ENCODE measurements at regions not wholly inside any gene's neighbourhood (a gene's known extent, or its start where the extent isn't known, plus 50 kb on each side); places are given as distances from the start of the nearest gene placed in this dataset.

DNA sequence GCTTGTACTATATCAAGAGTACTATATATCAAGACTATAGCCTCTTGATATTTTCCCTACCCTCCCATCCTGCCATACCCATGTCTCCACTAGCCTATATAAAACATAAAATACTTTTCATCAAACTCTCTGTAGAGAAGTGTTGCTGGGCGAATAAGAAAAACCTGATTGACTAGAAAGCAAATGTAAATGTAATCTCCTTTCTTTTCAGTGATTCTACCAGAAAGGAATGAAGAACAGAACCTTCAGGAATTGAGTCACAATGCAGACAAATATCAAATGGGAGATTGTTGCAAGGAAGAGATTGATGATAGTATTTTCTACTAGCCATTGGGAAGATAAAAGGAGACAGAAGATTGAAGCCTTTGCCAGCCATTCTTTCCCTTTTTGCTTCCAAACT is 89.2 kb downstream of the KCNRG start:
- TF ChIP-seq, protein P1, sequence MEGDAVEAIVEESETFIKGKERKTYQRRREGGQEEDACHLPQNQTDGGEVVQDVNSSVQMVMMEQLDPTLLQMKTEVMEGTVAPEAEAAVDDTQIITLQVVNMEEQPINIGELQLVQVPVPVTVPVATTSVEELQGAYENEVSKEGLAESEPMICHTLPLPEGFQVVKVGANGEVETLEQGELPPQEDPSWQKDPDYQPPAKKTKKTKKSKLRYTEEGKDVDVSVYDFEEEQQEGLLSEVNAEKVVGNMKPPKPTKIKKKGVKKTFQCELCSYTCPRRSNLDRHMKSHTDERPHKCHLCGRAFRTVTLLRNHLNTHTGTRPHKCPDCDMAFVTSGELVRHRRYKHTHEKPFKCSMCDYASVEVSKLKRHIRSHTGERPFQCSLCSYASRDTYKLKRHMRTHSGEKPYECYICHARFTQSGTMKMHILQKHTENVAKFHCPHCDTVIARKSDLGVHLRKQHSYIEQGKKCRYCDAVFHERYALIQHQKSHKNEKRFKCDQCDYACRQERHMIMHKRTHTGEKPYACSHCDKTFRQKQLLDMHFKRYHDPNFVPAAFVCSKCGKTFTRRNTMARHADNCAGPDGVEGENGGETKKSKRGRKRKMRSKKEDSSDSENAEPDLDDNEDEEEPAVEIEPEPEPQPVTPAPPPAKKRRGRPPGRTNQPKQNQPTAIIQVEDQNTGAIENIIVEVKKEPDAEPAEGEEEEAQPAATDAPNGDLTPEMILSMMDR (conservative IDR thresholded peaks at IDR 0.05): no peak
- H3K27ac ChIP-seq: no peak overlapping the region

DNA sequence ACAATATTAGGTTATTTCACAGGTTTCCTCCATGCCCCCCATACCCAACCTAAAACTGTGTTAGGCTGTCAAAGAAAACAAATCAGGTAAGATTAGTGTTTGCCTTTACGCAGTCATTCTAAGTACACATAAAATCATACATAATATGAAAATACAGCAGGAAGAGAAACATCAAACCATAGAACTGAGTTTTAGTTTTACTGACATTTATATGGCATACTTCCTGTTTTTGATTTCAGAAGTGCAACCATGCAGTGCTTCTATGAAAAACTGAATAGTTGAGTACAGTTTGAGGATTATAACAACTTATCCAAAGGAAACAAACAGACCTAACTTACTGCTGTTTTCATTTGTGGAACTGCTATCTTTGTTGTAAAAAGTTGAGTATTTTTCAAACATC is 91.3 kb downstream of the KCNRG start:
- no peak overlapping the region; the same call in 1 of the 2 replicates for H3K27ac ChIP-seq
- TF ChIP-seq, protein P1 (conservative IDR thresholded peaks at IDR 0.05): no peak

DNA sequence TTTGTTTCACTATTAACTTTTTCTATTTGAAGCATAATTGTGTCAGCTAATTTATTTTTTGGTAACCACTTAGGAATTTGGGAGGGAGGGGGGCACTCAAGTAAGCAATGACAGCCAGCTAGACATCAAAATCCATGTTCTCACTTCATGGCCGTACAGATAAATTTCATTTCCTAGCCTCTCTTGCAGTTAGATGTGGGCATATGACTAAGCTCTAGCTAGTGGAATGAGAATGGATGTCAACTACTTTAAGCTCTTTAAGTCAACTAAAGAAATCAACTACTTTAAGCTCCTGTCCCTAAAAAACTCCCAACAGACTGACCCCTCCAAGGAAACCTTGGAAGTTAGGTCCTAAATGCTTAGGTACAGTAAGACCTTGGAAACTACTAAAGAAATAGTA is 92.0 kb downstream of the KCNRG start:
- TF ChIP-seq, protein P1 (conservative IDR thresholded peaks at IDR 0.05): no peak
- H3K27ac ChIP-seq: no peak overlapping the region

DNA sequence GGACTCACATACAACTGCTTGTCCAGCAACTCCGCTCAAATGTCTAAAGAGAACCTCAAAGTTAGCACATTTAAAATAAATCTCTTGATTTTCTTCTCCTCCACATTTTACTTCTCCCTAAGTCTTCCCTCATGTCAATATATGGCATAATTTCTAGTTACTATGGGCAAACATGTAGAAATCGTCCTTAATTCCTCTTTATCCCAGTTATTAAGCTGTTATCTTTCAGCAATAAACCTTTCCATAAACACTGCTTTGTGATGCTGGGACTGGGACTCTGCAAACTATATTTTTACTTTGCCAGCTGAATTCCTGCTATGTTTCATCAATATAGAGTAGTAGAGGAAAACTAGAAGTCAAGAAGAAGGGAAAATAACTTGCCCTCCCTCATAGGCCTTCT is 99.7 kb downstream of the KCNRG start:
- peak overlapping the region; percentile 11; the same call in 1 of the 2 replicates for H3K27ac ChIP-seq
- TF ChIP-seq, protein P1 (conservative IDR thresholded peaks at IDR 0.05): no peak

DNA sequence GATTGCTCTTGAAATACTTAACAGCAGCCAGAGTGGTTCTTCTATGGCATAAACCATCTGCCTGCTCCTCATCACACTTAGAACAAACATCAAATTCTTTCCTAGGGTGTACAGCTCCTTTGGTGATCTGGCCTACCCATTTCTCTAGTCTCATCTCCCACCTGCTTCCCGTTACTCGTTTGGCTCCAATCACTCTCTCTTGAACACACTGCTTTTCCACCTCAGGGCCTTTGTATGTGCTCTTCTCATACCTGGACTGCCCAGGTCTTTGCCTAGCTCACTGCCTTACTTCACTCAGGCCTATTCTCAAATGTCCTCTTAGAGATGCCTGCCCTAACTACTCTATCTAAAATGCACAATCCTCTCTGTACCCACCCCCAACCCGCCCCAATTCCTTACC is 100.5 kb downstream of the KCNRG start:
- no peak overlapping the region for H3K27ac ChIP-seq
- TF ChIP-seq, protein P1 (conservative IDR thresholded peaks at IDR 0.05): no peak

DNA sequence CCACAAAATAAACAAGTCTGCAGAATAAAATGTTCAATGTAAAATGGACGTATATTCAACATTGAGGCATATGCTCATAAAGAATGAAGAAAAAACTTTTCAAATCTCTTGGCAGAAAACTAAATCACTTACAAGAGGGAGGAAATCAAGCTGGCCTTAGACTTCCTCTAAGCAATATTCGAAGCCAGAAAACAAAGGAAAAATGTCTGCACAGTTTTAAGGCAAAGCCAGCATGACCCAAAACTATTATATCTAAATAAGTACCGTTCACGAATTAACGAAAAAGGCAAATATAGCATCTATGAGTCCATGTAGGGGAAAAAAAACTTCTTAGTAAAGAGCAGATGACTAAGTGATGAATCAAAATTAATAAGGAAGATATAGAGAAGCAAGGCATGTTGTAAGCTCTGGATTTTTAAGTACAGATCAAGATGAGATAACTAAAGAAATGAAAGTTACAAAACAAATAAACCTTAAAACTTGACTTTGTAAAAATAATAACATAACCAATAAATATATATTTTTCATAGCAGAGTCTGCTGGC is 101.3 kb downstream of the KCNRG start:
- TF ChIP-seq, protein P1 (conservative IDR thresholded peaks at IDR 0.05): no peak
- no peak overlapping the region for H3K27ac ChIP-seq

DNA sequence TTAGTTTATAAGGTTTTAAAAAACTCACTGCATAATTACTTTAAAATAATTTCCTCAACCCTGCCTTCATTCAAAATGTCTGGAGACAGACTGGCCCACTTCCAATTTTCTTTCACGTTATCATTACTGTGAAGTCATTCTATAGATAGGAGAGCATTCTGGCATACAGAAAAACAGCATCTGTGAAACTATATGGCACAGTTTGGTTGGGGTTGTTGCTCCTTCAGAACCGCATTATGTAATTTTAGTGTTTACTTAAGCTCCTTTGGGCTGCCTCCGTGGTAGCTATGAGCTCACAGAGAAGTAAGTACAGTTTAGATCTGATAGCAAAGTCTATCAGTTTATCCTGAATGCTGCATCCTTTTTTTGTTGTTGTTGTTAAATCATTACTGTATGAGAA is 104.3 kb downstream of the KCNRG start:
- H3K27ac ChIP-seq: no peak overlapping the region
- TF ChIP-seq, protein P1 (conservative IDR thresholded peaks at IDR 0.05): no peak
